Bronchial epithelial cell (primary cell): ENCODE measurements at regions not wholly inside any gene's neighbourhood (a gene's known extent, or its start where the extent isn't known, plus 50 kb on each side); places are given as distances from the start of the nearest gene placed in this dataset.
A peak's percentile ranks its signal among the peaks of the same experiment; 100 is the strongest.

Experiments
- DNase-seq: peaks from one replicate; pipeline ENCODE4 v3.0.0-alpha.2; 2010; ENCODE audit warnings: low read depth
- FAIRE-seq: peaks from 2 replicates; lab custom pipeline; 2011; peaks lifted over from hg19 to GRCh38; lab: Jason Lieb, UNC
- H3K27me3 ChIP-seq: 2 replicates; pipeline ENCODE4 v1.5.1; 2011; ENCODE audit warnings: low read length; ENCODE audit not compliant: control insufficient read depth, insufficient read depth
- H3K36me3 ChIP-seq: 2 replicates; pipeline ENCODE4 v1.5.1; 2011; ENCODE audit warnings: low read length; ENCODE audit not compliant: control insufficient read depth, insufficient read depth
- H3K4me3 ChIP-seq: 2 replicates; pipeline ENCODE4 v1.5.1; 2011; ENCODE audit warnings: mild to moderate bottlenecking, low read depth, low read length, control low read depth
- CTCF ChIP-seq: IDR thresholded peaks from 2 replicates; pipeline ENCODE4 v1.5.1; 2011; ENCODE audit warnings: mild to moderate bottlenecking, moderate library complexity, low read length, control low read depth, inconsistent platforms; ENCODE audit not compliant: insufficient read depth, severe bottlenecking

GRCh38 chr12:65689508-65689907, 134.8 kb upstream of the HMGA2 start:
- no peaks in the 10 kb centered on the region for H3K36me3 ChIP-seq
- no peak overlapping the region for H3K4me3 ChIP-seq
- H3K27me3 ChIP-seq: no peaks in the 10 kb centered on the region
- no peak for TF ChIP-seq CTCF
- FAIRE-seq: no peak
- no peak for DNase-seq

- no peaks in the 10 kb centered on the region for H3K27me3 ChIP-seq
- H3K4me3 ChIP-seq: no peak overlapping the region
- no peak for TF ChIP-seq CTCF
- DNase-seq (no peak), FAIRE-seq (no peak)
- no peaks in the 10 kb centered on the region for H3K36me3 ChIP-seq
Observed at GRCh38 chr12:65690477-65690876, 133.8 kb upstream of the HMGA2 start.

GRCh38 chr12:65694130-65694529, 130.2 kb upstream of the HMGA2 start:
- H3K4me3 ChIP-seq: no peak overlapping the region
- no peak for TF ChIP-seq CTCF
- no peak for FAIRE-seq

GRCh38 chr12:65695113-65695865, 129.0 kb upstream of the HMGA2 start:
- DNase-seq (peak; percentile 98), FAIRE-seq (peak; percentile 96)
- Histone ChIP-seq H3K4me3 (no peak overlapping the region), H3K27me3 (no peaks in the 10 kb centered on the region), H3K36me3 (no peaks in the 10 kb centered on the region)
- no peak for TF ChIP-seq CTCF

More at GRCh38 chr12:65694130-65694529, 130.2 kb upstream of the HMGA2 start:
- DNase-seq: no peak
- Histone ChIP-seq H3K27me3 (no peaks in the 10 kb centered on the region), H3K36me3 (no peaks in the 10 kb centered on the region)

GRCh38 chr12:65696227-65696626, 128.1 kb upstream of the HMGA2 start:
- FAIRE-seq (no peak), DNase-seq (peak; percentile 76)
- Histone ChIP-seq H3K36me3 (no peaks in the 10 kb centered on the region), H3K27me3 (no peaks in the 10 kb centered on the region), H3K4me3 (no peak overlapping the region)
- no peak for TF ChIP-seq CTCF

- H3K4me3 ChIP-seq: no peak overlapping the region
- no peak for FAIRE-seq
- DNase-seq: peak; percentile 68
- H3K27me3 ChIP-seq: no peaks in the 10 kb centered on the region
- H3K36me3 ChIP-seq: no peaks in the 10 kb centered on the region
- TF ChIP-seq CTCF: peak; percentile 41
Observed at GRCh38 chr12:65699251-65699650, 125.0 kb upstream of the HMGA2 start.
